IPS-15b (cell line): ENCODE measurements at regions not wholly inside any gene's neighbourhood (a gene's known extent, or its start where the extent isn't known, plus 50 kb on each side); places are given as distances from the start of the nearest gene placed in this dataset.
"Not testable (repeated sequence)": the region's sequence is repeated elsewhere in the genome, so short reads cannot be mapped to it uniquely, and the experiment has no call there.

Experiments used
- H3K27me3 ChIP-seq: one replicate; pipeline ENCODE4 v1.6.1; 2013; ENCODE audit warnings: low read length; ENCODE audit not compliant: control insufficient read depth, insufficient read depth
- H3K36me3 ChIP-seq: one replicate; pipeline ENCODE4 v1.6.1; 2013; ENCODE audit warnings: low read length; ENCODE audit not compliant: control insufficient read depth, insufficient read depth
- H3K4me1 ChIP-seq: one replicate; pipeline ENCODE4 v1.6.1; 2013; ENCODE audit warnings: mild to moderate bottlenecking, low read length; ENCODE audit not compliant: control insufficient read depth, insufficient read depth
- H3K4me3 ChIP-seq: one replicate; pipeline ENCODE4 v1.5.1; 2013; ENCODE audit warnings: low read depth, low read length
- H3K9ac ChIP-seq: one replicate; pipeline ENCODE4 v1.6.1; 2013; ENCODE audit warnings: low read depth, mild to moderate bottlenecking, low read length
- H3K9me3 ChIP-seq: one replicate; pipeline ENCODE4 v1.6.1; 2013; ENCODE audit warnings: mild to moderate bottlenecking, low read length; ENCODE audit not compliant: control insufficient read depth, insufficient read depth

GRCh38 chr16:29578898-29579297, 72.7 kb upstream of the NPIPB12 start:
- not testable (repeated sequence) for H3K9ac ChIP-seq, H3K4me1 ChIP-seq, H3K36me3 ChIP-seq, H3K4me3 ChIP-seq, H3K9me3 ChIP-seq, H3K27me3 ChIP-seq

DNA sequence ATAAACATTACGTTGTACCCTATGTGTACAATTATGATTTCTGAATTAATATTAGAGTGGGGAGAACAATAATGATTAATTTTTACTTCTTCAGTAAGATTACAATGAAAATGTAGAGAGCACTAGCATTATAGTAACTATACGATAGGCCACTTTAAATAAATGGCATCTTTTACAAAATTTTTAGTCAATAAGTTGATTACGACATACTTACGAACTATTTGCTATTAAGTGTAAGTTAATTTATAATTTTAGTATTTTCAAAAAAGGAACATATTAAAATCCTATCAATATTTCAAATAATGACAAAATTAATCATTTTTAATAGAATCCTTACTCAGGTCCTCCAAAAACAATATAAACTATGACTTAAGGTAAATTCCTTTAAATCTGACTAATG, 75.6 kb upstream of the NPIPB12 start:
- not testable (repeated sequence) for H3K4me1 ChIP-seq, H3K9ac ChIP-seq, H3K36me3 ChIP-seq

DNA sequence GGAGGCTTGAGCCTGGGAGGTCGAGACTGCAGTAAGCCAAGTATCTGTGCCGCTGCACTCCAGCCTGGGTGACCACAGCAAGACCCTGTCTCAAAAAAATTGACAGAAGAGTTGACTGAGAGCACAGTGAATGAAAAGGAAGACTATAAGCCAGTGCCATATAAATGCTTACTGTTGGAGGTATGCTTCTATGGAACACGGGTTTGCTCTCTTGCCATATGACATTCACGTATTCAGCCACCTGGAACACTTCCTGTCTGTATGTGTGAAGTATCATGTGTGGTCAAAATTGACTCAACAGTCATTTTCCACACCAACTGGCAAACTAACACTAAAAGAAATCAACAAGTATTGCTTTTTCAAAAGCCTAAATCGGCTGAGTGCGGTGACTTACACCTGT, 71.1 kb upstream of the SPN start:
- H3K36me3 ChIP-seq, H3K4me3 ChIP-seq, H3K4me1 ChIP-seq, H3K27me3 ChIP-seq, H3K9ac ChIP-seq, H3K9me3 ChIP-seq: not testable (repeated sequence)

More for the DNA sequence above, 75.6 kb upstream of the NPIPB12 start:
- not testable (repeated sequence) for H3K9me3 ChIP-seq, H3K4me3 ChIP-seq, H3K27me3 ChIP-seq

DNA sequence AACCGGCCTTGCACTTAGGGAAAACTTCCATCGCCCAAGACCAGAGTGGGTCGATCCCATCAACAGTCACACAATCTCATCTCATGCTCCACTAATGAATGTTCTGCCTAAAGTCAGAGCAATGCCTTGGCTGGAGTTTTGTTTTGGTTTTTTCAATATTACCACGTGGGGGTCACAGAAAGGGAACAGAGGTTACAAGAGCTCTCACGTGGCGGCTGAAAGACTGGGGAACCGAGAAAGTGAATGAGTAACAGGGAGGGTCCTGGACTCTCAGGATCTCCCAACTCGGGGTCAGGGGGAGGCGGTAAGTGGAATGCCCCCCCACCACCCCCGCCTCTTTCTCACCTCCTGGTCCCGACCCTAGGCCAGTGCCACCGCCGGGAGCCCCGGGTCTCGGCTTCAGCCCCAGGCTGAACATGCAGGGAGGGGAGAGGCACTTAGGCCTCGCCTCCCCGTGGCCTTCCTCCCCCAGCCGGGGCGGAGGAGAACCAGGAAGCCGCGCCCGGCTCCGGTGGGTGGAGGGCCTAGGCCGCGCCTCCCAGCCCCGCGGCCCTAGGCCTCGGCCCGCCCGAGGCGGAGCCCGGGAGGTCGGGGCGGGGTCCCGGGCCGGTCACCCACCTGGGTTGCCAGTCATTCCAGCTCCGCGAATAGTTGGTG, 68.7 kb upstream of the SPN start:
- not testable (repeated sequence) for H3K9me3 ChIP-seq, H3K4me1 ChIP-seq, H3K9ac ChIP-seq, H3K36me3 ChIP-seq, H3K27me3 ChIP-seq
- H3K4me3 ChIP-seq, result peak overlapping the region; percentile 61

DNA sequence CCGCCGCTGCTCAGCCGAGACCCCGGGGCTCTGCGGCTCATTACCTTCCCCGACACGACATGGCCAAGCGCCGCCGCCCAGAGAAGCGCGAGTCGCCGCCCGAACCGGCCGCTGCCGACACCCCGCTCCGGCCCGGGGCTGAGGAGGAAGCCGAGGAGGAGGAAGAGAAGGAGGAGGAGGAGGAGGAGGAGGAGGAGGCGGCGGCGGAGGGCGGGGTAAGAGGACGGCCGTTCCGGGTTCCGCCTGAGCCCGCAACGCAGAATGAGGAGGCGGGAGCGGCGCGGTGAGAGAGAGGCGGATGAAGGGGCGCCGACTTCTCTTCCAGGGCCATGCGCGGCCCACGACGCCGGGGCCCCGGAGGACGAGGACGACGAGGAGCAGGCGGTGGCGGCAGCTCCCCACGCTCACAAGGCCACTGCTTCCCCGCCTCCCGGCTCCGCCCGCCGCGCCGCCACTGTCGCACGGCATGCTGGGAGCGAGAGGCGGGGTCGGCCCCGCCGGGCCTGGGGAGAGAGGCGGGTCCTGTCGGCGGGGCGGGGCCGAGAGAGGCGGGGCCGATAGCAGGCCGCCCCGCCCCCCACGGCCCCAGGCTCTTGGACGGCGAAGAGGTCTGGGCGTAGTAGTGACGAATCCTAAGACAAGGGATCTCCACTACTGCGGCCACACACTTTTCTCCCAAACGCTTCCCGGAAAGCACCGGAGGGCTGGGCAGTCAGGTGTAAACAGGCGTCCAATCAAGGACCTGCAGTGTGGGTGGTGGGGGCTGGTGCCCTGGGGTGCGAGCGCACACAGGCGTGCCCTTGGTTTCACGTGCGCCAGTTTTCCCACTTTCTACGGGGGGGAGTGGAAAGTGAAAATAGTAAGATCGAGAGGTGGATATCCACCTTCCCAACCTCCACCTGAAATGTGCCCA, 67.9 kb upstream of the SPN start:
- not testable (repeated sequence) for H3K9me3 ChIP-seq, H3K4me1 ChIP-seq, H3K27me3 ChIP-seq, H3K36me3 ChIP-seq
- Histone ChIP-seq H3K4me3 (peak overlapping the region; percentile 61), H3K9ac (peak overlapping the region; percentile 37)

DNA sequence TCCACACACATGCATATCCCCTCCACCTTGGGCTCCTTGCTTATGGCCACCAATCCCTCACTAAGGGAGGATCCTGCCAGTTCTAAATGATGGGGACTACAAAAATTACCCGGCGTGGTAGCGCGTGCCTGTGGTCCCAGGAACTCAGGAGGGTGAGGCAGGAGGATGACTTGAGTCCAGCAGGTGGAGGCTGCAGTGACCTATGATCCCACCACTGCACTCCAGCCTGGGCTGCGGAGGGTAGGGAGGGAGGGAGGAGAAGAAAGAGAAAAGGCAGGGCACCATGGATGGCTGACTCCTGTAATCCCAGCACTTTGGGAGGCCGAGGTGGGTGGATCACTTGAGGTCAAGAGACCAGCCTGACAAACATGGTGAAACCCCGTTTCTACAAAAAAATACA, 66.0 kb upstream of the SPN start:
- not testable (repeated sequence) for H3K4me1 ChIP-seq, H3K4me3 ChIP-seq, H3K9me3 ChIP-seq, H3K27me3 ChIP-seq, H3K36me3 ChIP-seq, H3K9ac ChIP-seq

GRCh38 chr16:29600111-29601000, 62.7 kb upstream of the SPN start:
- not testable (repeated sequence) for H3K4me3 ChIP-seq, H3K27me3 ChIP-seq, H3K4me1 ChIP-seq, H3K36me3 ChIP-seq, H3K9me3 ChIP-seq, H3K9ac ChIP-seq

DNA sequence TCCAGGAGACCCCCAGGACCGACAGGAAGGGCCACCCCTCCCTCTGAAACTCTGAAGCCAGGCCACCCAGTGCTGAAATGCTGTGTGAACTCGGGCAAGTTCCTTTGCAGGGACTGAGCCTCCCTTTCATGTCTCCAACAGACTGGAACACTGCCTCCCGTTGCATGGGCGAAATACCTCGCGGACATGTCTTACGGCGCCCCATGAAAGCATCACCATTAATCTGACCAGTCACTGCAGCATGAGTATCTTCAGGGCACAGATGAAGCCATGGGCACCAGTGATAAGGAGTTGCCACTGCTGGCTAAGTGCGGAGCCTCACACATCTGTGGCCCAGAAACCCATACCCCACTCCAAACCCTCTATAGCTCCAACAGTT, 60.8 kb upstream of the SPN start:
- H3K9ac ChIP-seq, H3K36me3 ChIP-seq, H3K9me3 ChIP-seq, H3K4me3 ChIP-seq, H3K4me1 ChIP-seq, H3K27me3 ChIP-seq: not testable (repeated sequence)

DNA sequence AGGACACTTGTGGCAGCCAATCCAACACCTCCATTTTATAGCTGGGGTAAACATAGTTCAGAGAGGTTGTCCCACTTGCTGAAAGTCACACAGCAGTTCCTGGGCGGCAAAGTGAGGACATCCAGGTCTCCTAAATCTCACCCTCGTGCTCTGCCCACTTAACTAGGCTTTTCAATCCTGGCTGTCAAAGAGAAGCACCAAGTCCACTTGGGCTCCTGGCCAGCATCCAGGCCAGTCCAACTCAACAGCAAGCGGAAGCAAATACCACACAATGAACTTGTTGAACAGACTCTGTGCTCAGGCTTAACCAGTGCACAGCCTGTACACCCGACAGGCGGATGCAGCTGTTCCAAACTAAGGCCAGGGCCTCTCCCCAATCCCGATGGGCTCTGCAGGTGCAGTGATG, 60.4 kb upstream of the SPN start:
- H3K9ac ChIP-seq, H3K9me3 ChIP-seq, H3K36me3 ChIP-seq, H3K4me1 ChIP-seq, H3K4me3 ChIP-seq, H3K27me3 ChIP-seq: not testable (repeated sequence)

- H3K4me1 ChIP-seq, H3K36me3 ChIP-seq, H3K27me3 ChIP-seq, H3K9ac ChIP-seq, H3K9me3 ChIP-seq, H3K4me3 ChIP-seq: not testable (repeated sequence)
These were observed 58.2 kb upstream of the SPN start for GRCh38 chr16:29604631-29605549.

DNA sequence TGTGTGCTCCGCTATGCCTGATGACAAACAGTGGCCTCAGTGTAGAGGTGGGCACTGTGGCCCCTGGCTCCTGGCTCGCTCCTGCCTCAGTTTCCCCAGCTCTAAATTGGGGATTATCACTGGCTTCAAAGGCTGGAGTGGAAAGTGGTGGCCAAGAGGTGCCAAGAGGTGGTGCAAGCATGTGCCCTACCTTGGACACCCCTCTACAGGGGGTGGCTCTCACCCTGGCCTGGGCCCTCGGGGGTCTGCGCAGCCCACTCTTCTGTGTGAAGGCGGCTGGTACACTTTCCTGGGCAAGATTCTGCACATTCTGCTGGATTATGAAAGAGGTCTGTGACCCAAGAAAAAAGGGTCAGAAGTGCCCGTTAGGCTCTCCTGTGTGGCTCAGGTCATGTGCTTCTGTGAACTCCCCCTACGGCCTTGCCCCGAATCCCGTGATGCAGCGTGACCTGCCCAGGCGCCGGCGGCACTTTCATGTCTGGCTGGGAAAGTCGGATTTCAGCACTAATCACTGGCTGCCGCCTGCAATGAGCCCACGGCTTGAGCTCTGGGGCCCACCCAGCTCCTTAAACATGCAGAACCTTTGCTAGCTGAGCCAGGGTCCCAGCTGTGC, 57.3 kb upstream of the SPN start:
- H3K9ac ChIP-seq, result not testable (repeated sequence)

More for the DNA sequence above, 57.3 kb upstream of the SPN start:
- not testable (repeated sequence) for H3K36me3 ChIP-seq, H3K4me1 ChIP-seq, H3K4me3 ChIP-seq, H3K9me3 ChIP-seq, H3K27me3 ChIP-seq
